IMR-90 (cell line): ENCODE measurements at regions not wholly inside any gene's neighbourhood (a gene's known extent, or its start where the extent isn't known, plus 50 kb on each side); places are given as distances from the start of the nearest gene placed in this dataset.
"Not testable (repeated sequence)": the region's sequence is repeated elsewhere in the genome, so short reads cannot be mapped to it uniquely, and the experiment has no call there.

Source experiments
- ATAC-seq: fragments of 200-7000 bp; cut with Tn5 transposase; 2 replicates; pipeline ENCODE4 v1.9.1; 2020; ENCODE audit warnings: low read depth, mild to moderate bottlenecking, moderate library complexity
- BruUV-seq: library from RNA; stranded (reverse); fragments of 400-500 nt; replicated peaks from 2 replicates; lab custom pipeline; 2021; lab: Mats Ljungman, UMichigan
- CTCF ChIA-PET: fragments of 300-600 bp; formaldehyde crosslinking; extraction: SDS; loops from one replicate; lab custom pipeline; 2021; ENCODE audit warnings: antibody characterized with exemption; lab: Yijun Ruan, JAX
- POLR2A ChIA-PET: fragments of 300-600 bp; sonication (Branson Sonifier 250); formaldehyde crosslinking; loops from one replicate; lab custom pipeline; 2022; ENCODE audit warnings: antibody characterized with exemption; ENCODE audit not compliant: unreplicated experiment; lab: Charles Lee
- DNase-seq: peaks from one replicate; pipeline ENCODE4 v3.0.0; 2013
- H2AFZ ChIP-seq: replicated peaks from 2 replicates; pipeline ENCODE3; 2013; ENCODE audit warnings: low read length, mild to moderate bottlenecking; ENCODE audit not compliant: poor library complexity
- H2AK5ac ChIP-seq: 2 replicates; pipeline ENCODE4 v1.6.1; 2013; ENCODE audit warnings: low read depth, low read length, inconsistent platforms
- H2AK9ac ChIP-seq: replicated peaks from 2 replicates; pipeline ENCODE3; 2013; ENCODE audit warnings: mild to moderate bottlenecking, low read depth, low read length, moderate library complexity; ENCODE audit not compliant: poor library complexity
- H2BK120ac ChIP-seq: 2 replicates; pipeline ENCODE4 v1.6.1; 2013; ENCODE audit warnings: low read depth, low read length, inconsistent platforms
- H2BK15ac ChIP-seq: 3 replicates; pipeline ENCODE4 v1.6.1; 2013; ENCODE audit warnings: low read depth, low read length, inconsistent platforms
- H2BK20ac ChIP-seq: 2 replicates; pipeline ENCODE4 v1.6.1; 2013; ENCODE audit warnings: low read depth, mild to moderate bottlenecking, inconsistent platforms, low read length, moderate library complexity
- H2BK5ac ChIP-seq: 2 replicates; pipeline ENCODE4 v1.6.1; 2013; ENCODE audit warnings: mild to moderate bottlenecking, low read depth, low read length, inconsistent platforms; ENCODE audit not compliant: poor library complexity, severe bottlenecking
- H3K14ac ChIP-seq: replicated peaks from 2 replicates; pipeline ENCODE4 v1.6.1; 2013; ENCODE audit warnings: low read depth, low read length, inconsistent platforms
- H3K18ac ChIP-seq: 2 replicates; pipeline ENCODE4 v1.6.1; 2013; ENCODE audit warnings: low read depth, low read length, control low read depth
- H3K23ac ChIP-seq: 2 replicates; pipeline ENCODE4 v1.6.1; 2013; ENCODE audit warnings: low read depth, low read length, inconsistent platforms
- H3K27ac ChIP-seq: 2 replicates; pipeline ENCODE4 v1.5.1; 2013; ENCODE audit warnings: mild to moderate bottlenecking, control low read depth, low read length; ENCODE audit not compliant: insufficient read depth
- H3K27me3 ChIP-seq: 2 replicates; pipeline ENCODE4 v1.6.1; 2013; ENCODE audit warnings: low read length; ENCODE audit not compliant: control insufficient read depth, insufficient read depth
- H3K36me3 ChIP-seq: 2 replicates; pipeline ENCODE4 v1.6.1; 2013; ENCODE audit warnings: low read length, mixed read lengths; ENCODE audit not compliant: control insufficient read depth, insufficient read depth
- H3K4ac ChIP-seq: 2 replicates; pipeline ENCODE4 v1.6.1; 2013; ENCODE audit warnings: low read depth, low read length, inconsistent platforms
- H3K4me1 ChIP-seq: 2 replicates; pipeline ENCODE4 v1.6.1; 2013; ENCODE audit warnings: low read length, mixed read lengths; ENCODE audit not compliant: control insufficient read depth, insufficient read depth
- H3K4me2 ChIP-seq: 2 replicates; pipeline ENCODE4 v1.6.1; 2013; ENCODE audit warnings: low read depth, mild to moderate bottlenecking, control low read depth, low read length, moderate library complexity
- H3K4me3 ChIP-seq: 2 replicates; pipeline ENCODE4 v1.5.1; 2013; ENCODE audit warnings: low read depth, mild to moderate bottlenecking, control low read depth, low read length, moderate library complexity; ENCODE audit not compliant: insufficient read depth
- H3K56ac ChIP-seq: 2 replicates; pipeline ENCODE4 v1.6.1; 2013; ENCODE audit warnings: low read length, inconsistent platforms; ENCODE audit not compliant: insufficient read depth; ENCODE audit errors: extremely low read depth
- H3K79me1 ChIP-seq, 2 experiments: 2 replicates each; pipeline ENCODE4 v1.6.1; 2013; ENCODE audit warnings: low read length in 2 of 2, inconsistent platforms in 1 of 2, low read depth in 1 of 2
- H3K9ac ChIP-seq: 2 replicates; pipeline ENCODE4 v1.6.1; 2013; ENCODE audit warnings: low read depth, low read length, control low read depth
- H3K9me1 ChIP-seq: 2 replicates; pipeline ENCODE4 v1.6.1; 2013; ENCODE audit warnings: low read length, inconsistent platforms; ENCODE audit not compliant: insufficient read depth
- H3K9me3 ChIP-seq: 2 replicates; pipeline ENCODE4 v1.6.1; 2013; ENCODE audit warnings: low read length; ENCODE audit not compliant: control insufficient read depth, insufficient read depth
- H4K20me1 ChIP-seq: 2 replicates; pipeline ENCODE4 v1.6.1; 2013; ENCODE audit warnings: low read length, inconsistent platforms; ENCODE audit not compliant: insufficient read depth
- H4K5ac ChIP-seq: 2 replicates; pipeline ENCODE4 v1.6.1; 2013; ENCODE audit warnings: mild to moderate bottlenecking, low read depth, low read length, control low read depth
- H4K8ac ChIP-seq, 2 experiments: 2 replicates each; pipeline ENCODE4 v1.6.1; 2013; ENCODE audit warnings: low read depth in 2 of 2, low read length in 2 of 2, control low read depth in 1 of 2, inconsistent platforms in 1 of 2
- H4K91ac ChIP-seq: 2 replicates; pipeline ENCODE4 v1.6.1; 2013; ENCODE audit warnings: low read depth, low read length, inconsistent platforms; ENCODE audit not compliant: insufficient read depth
- WGBS, 2 experiments: methylation state at CpG; one replicate each; pipeline versions ENCODE4 v1.1.5 to v1.1.7; 2013; ENCODE audit warnings: missing lambda C conversion rate in 2 of 2; ENCODE audit not compliant: insufficient read length in 1 of 2; ENCODE audit errors: extremely low coverage in 2 of 2; 5-methylcytosine and 5-hydroxymethylcytosine counted together
- dilution Hi-C: fragments of 300-500 bp; cut with HindIII; formaldehyde crosslinking; loops from one replicate; pipeline ENCODE4 v1.14.3; 2018; ENCODE audit warnings: low sequenced_read_pairs; ENCODE audit not compliant: unreplicated experiment
- in situ Hi-C: fragments of 300-500 bp; cut with MboI; formaldehyde crosslinking; loops from 3 replicates; pipeline ENCODE4 v1.14.3; 2019; ENCODE audit warnings: low sequenced_read_pairs, inconsistent platforms, mixed read lengths
- intact Hi-C: fragments of 100-400 bp; cut with micrococcal nuclease; formaldehyde crosslinking; loops from 2 replicates; pipeline ENCODE4 v1.10.0; 2022

DNA sequence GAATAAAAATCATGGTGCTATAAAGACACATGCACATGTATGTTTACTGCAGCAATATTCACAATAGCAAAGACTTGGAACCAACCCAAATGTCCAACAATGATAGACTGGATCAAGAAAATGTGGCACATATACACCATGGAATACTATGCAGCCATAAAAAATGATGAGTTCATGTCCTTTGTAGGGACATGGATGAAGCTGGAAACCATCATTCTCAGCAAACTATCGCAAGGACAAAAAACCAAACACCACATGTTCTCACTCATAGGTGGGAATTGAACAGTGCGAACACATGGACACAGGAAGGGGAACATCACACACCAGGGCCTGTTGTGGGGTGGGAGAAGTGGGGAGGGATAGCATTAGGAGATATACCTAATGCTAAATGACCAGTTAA, 185.9 kb downstream of the TPBG start:
- ATAC-seq, H4K8ac ChIP-seq, H3K9me1 ChIP-seq, in situ Hi-C loops, H2AFZ ChIP-seq, H3K27me3 ChIP-seq, H4K5ac ChIP-seq, DNase-seq, H3K27ac ChIP-seq, H2BK15ac ChIP-seq, H3K4me1 ChIP-seq, H3K9me3 ChIP-seq, H3K36me3 ChIP-seq, H2AK5ac ChIP-seq, H3K4me2 ChIP-seq, H2AK9ac ChIP-seq, H3K18ac ChIP-seq, H3K4ac ChIP-seq, POLR2A ChIA-PET, CTCF ChIA-PET, H2BK5ac ChIP-seq, H3K56ac ChIP-seq, H4K20me1 ChIP-seq, BruUV-seq, H2BK20ac ChIP-seq, H3K14ac ChIP-seq, H4K91ac ChIP-seq, H3K79me1 ChIP-seq, H2BK120ac ChIP-seq, intact Hi-C loops, dilution Hi-C loops, H3K23ac ChIP-seq, H3K9ac ChIP-seq, H3K4me3 ChIP-seq: not testable (repeated sequence)
- no CpG with 5 or more reads among the region's 2 CpGs for WGBS, 2 experiments

DNA sequence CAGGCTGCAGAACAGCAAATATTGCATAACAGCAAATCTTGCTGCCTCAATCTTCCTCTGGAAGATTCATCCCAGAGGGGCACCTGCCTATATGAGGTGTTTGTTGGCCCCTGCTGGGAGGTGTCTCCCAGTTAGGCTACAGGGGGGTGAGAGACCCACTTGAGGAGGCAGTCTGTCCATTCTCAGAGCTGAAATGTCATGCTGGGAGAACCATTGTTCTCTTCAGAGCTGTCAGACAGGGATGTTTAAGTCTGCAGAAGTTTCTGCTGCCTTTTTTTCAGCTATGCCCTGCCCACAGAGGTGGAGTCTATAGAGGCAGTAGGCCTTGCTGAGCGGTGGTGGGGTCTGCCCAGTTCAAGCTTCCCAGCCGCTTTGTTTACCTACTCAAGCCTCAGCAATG, 187.7 kb downstream of the TPBG start:
- H3K4ac ChIP-seq, BruUV-seq, H3K9me1 ChIP-seq, H3K27me3 ChIP-seq, H3K14ac ChIP-seq, H2BK20ac ChIP-seq, in situ Hi-C loops, H3K27ac ChIP-seq, H3K36me3 ChIP-seq, H2BK5ac ChIP-seq, H2AFZ ChIP-seq, H3K56ac ChIP-seq, DNase-seq, H4K20me1 ChIP-seq, ATAC-seq, H2AK9ac ChIP-seq, H2BK15ac ChIP-seq, H3K4me3 ChIP-seq, H4K8ac ChIP-seq, H3K23ac ChIP-seq, H3K9ac ChIP-seq, H3K9me3 ChIP-seq, H3K79me1 ChIP-seq, H3K18ac ChIP-seq, H4K5ac ChIP-seq, dilution Hi-C loops, H3K4me1 ChIP-seq, H2BK120ac ChIP-seq, H2AK5ac ChIP-seq, intact Hi-C loops, H4K91ac ChIP-seq, CTCF ChIA-PET, H3K4me2 ChIP-seq, POLR2A ChIA-PET: not testable (repeated sequence)
- WGBS, 2 experiments, result 17% methylated on average over 2 of the region's 2 CpGs; no CpG with 5 or more reads in 1 of the 2 experiments
